ENCODE measurements at regions not wholly inside any gene's neighbourhood (a gene's known extent, or its start where the extent isn't known, plus 50 kb on each side); places are given as distances from the start of the nearest gene placed in this dataset.
"Not testable (repeated sequence)": the region's sequence is repeated elsewhere in the genome, so short reads cannot be mapped to it uniquely, and the experiment has no call there.

DNA sequence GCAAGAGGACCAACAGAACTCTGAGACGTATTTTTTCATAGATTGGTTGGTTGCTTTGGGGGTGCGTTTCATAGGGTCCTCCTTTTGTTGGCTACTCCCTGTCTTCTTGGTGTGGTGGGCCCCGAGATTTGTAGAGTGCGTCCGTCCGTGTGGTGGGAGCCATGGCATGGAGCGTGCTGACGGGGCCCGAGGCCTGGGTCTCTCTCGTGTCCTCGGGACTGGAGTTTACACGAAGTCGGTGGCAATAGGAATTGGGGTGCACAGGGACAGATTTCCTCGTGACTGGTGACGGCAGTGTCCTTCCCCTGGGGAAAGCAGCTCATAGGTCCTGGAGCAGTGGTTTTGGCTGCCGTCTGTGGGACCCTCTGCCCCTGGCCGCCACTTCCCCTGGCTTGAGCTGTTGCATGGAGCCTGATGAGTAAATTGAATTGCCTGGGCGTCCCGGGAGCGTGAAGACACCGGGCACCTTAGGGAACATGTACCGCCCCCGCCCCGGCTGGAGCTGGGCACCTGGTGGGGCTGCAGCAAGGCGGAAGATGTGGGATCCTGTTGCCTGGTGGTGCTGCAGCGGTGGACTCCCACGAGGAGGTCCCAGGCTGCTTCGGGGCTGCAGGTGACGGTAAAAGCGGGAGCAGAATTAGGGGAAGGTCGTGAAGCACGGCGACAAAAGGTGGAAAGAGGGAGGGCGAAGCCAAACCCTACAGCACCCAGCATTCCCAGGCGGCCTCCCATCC, 153.7 kb upstream of the ALG10B start:
- H3K4me1 Mint-ChIP-seq, result no peaks in the 10 kb centered on the region
- peaks cover 34% of the 10 kb centered on the region for H3K9me3 Mint-ChIP-seq
- no peaks in the 10 kb centered on the region for H3K36me3 Mint-ChIP-seq (ENCODE audit: low read depth)
- no peaks in the 10 kb centered on the region for H3K27me3 Mint-ChIP-seq (ENCODE audit: low read depth)
- no peak for TF ChIP-seq CTCF (IDR thresholded peaks at IDR 0.05; ENCODE audit: unreplicated experiment in 3 of 3)
- no peak overlapping the region for H3K27ac Mint-ChIP-seq
- no peak overlapping the region for H3K4me3 Mint-ChIP-seq

DNA sequence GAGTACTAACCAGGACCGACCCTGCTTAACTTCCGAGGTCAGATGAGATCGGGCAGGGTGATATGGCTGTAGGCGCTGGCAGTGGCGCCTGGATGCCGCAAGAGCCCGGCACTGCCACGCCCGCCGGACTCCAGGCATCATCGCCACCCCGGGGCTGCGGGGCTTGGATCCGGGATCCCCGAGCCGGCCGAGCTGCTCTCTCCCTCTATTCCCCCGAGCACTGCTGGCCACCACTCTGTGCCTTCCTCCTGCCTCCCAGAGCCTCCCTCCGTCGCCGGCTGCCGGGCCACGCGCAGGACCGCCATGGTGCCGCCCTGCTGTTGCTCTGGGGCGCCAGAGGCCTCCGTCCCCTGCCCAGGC, 153.2 kb upstream of the ALG10B start:
- Mint-ChIP-seq H3K27ac (no peak overlapping the region), H3K4me3 (no peak overlapping the region), H3K9me3 (peaks cover 35% of the 10 kb centered on the region), H3K36me3 (ENCODE audit: low read depth) (no peaks in the 10 kb centered on the region), H3K27me3 (ENCODE audit: low read depth) (no peaks in the 10 kb centered on the region), H3K4me1 (no peaks in the 10 kb centered on the region)
- TF ChIP-seq CTCF (IDR thresholded peaks at IDR 0.05; ENCODE audit: unreplicated experiment in 3 of 3), result no peak

DNA sequence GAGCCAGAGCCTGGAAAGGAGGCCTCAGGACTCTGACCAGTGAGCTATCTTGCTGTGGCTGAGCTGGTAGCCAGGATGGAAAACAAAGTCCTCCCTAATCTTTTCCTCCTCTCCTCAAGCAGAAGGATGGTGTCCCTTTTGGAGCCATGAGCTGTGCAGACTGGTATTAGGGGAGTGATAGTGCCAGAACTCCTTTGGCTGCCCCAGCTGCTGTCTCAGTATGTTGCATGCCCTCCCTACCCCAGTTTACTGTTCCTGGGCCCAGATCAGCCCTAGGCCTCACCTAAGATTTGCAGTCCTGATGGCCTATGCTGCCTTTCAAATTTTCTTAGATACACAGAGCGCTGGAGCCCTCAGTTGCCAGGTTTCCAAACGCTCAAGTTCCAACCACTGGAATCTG, 150.3 kb upstream of the ALG10B start:
- TF ChIP-seq CTCF (IDR thresholded peaks at IDR 0.05; ENCODE audit: unreplicated experiment in 3 of 3), result no peak
- peaks cover 45% of the 10 kb centered on the region for H3K9me3 Mint-ChIP-seq
- H3K4me3 Mint-ChIP-seq, result no peak overlapping the region
- no peaks in the 10 kb centered on the region for H3K27me3 Mint-ChIP-seq (ENCODE audit: low read depth)
- no peak overlapping the region for H3K27ac Mint-ChIP-seq
- H3K4me1 Mint-ChIP-seq, result no peaks in the 10 kb centered on the region
- H3K36me3 Mint-ChIP-seq (ENCODE audit: low read depth), result no peaks in the 10 kb centered on the region

GRCh38 chr12:38175538-38175937, 141.0 kb upstream of the ALG10B start:
- peaks cover 4% of the 10 kb centered on the region for H3K27me3 Mint-ChIP-seq (ENCODE audit: low read depth)
- no peak overlapping the region for H3K4me3 Mint-ChIP-seq
- no peak overlapping the region for H3K27ac Mint-ChIP-seq
- H3K4me1 Mint-ChIP-seq, result no peaks in the 10 kb centered on the region
- no peak for TF ChIP-seq CTCF (IDR thresholded peaks at IDR 0.05; ENCODE audit: unreplicated experiment in 3 of 3)
- peaks cover 43% of the 10 kb centered on the region for H3K9me3 Mint-ChIP-seq
- no peaks in the 10 kb centered on the region for H3K36me3 Mint-ChIP-seq (ENCODE audit: low read depth)

DNA sequence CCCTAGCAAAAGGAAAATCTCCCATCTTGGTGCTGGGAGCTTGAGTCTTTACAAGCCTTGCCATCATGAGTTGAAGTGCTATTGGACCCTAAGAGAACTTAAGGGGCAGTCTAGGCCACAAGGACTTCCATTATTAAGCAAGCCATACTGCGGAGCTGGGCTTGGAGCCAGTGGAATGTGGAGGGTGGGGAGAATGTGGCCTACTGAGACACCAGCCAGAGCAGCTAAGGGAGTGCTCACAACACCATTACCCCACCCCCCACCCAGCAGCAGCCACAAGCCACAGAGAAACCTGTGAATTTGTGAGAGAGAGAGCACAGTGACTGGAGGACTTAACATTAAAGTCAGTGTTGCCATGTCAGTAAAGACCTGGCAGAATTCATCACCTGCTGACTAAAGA, 133.0 kb upstream of the ALG10B start:
- H3K4me3 Mint-ChIP-seq; H3K4me1 Mint-ChIP-seq; H3K27ac Mint-ChIP-seq; H3K36me3 Mint-ChIP-seq (ENCODE audit: low read depth); H3K27me3 Mint-ChIP-seq (ENCODE audit: low read depth): not testable (repeated sequence)
- peaks cover 39% of the 10 kb centered on the region for H3K9me3 Mint-ChIP-seq

DNA sequence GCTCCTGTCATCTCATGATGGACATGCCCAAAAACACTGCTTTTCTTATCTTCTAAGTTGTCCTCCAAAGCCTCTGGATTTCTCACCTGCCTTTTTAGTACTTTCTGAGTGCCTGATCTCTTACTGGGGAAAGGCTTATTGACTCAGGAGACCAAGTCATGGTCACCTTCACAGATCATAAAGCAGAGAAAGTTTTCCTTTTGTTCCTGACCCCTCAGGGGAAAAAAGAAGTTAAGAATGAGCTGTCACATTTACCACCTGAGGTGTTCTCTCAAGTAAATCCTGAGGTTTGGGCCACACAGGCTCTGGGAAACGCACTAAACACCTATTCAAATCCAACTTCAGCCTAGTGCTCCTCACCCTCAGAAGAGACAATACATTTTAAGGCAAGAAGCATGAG, 119.3 kb upstream of the ALG10B start:
- peaks cover 40% of the 10 kb centered on the region for H3K9me3 Mint-ChIP-seq
- not testable (repeated sequence) for H3K27me3 Mint-ChIP-seq (ENCODE audit: low read depth); H3K36me3 Mint-ChIP-seq (ENCODE audit: low read depth); H3K4me1 Mint-ChIP-seq; H3K4me3 Mint-ChIP-seq; H3K27ac Mint-ChIP-seq

GRCh38 chr12:38201461-38202276, 114.9 kb upstream of the ALG10B start:
- Mint-ChIP-seq H3K27ac (no peak overlapping the region), H3K36me3 (ENCODE audit: low read depth) (no peaks in the 10 kb centered on the region), H3K27me3 (ENCODE audit: low read depth) (no peaks in the 10 kb centered on the region), H3K4me1 (no peaks in the 10 kb centered on the region), H3K4me3 (no peak overlapping the region), H3K9me3 (peaks cover 42% of the 10 kb centered on the region)
- TF ChIP-seq CTCF (IDR thresholded peaks at IDR 0.05; ENCODE audit: unreplicated experiment in 3 of 3), result no peak

Data from nephron (organoid).